HG03520 (cell line): ENCODE measurements at regions not wholly inside any gene's neighbourhood (a gene's known extent, or its start where the extent isn't known, plus 50 kb on each side); places are given as distances from the start of the nearest gene placed in this dataset.

Experiments used
- ATAC-seq: cut with Tn5 transposase; IDR thresholded peaks from one replicate; pipeline ENCODE4 v1.9.1; 2021; ENCODE audit warnings: mild to moderate bottlenecking, moderate library complexity; ENCODE audit not compliant: unreplicated experiment

DNA sequence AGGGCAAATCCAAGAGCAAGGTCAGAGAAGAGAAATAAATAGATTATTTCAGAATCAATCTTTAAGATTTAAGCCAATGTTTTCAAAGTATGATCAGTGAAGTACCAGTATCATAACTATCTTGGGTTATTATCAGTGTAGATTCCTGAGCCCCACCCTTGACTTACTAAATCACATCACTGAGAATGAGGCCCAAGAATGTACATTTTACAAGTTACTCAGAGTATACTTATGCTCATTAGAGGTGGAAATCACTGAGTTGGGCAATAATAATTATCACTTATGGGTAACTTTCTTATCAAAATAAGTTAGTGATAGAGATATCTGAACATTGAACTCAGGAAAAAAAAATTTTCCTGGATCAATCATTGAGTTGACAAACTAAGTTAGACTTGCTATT lies 121.6 kb upstream of the NOCT start:
- ATAC-seq: no peak

DNA sequence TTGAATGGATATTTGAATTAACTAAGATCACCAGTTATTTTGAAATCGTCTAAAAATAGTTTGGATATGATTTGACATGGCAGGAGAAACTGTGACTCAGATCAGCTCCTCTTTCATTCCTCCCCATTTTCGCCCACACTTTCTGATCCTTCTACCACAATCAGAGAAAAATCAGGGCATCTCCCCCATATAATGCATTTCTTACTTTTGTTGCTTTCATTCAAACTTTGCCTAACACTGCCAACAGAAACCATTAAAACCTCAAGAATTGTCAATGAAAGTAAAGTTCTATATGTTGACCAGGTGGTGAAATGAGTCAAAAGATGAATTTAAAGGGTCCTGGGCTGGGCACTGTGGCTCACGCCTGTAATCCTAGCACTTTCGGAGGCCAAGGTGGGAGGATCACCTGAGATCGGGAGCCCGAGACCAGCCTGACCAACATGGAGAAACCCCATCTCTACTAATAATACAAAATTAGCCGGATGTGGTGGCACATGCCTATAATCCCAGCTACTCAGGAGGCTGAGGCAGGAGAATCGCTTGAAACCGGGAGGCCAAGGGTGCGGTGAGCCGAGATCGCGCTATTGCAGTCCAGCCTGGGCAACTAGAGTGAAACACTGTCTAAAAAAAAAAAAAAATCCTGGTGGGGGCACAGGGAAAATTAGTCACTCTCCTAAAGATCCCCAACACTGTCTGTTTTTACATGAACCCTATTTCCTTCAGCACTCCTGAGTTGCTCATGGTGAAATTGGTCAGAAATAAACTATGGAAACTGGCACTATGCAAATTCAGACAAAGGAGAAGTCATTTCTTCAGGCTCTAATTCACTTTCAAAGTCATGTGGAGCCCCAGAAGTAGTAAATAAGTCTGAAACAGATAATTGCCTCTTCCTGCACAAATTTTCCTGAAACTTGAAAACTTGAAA lies 122.8 kb upstream of the NOCT start:
- peak; percentile 54 for ATAC-seq

DNA sequence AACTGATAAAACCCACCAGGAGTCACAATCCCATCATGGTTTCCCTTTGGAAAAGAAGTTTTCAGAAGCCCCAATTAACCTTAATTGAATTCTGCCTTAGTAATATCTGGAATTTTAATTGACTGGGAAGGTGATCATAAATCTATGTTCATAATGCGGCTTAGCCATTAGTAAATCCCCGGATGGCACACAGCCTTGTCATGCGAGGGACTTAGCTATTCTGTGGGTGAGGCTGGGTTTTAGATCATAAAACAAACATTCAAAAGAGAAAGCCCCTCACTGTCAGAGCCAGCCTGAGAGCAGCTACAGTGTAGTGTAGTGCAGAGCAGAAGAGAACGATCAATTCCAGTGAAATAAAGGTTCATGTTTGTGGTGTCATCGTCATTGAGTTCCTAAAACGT lies 124.0 kb upstream of the NOCT start:
- ATAC-seq: no peak

DNA sequence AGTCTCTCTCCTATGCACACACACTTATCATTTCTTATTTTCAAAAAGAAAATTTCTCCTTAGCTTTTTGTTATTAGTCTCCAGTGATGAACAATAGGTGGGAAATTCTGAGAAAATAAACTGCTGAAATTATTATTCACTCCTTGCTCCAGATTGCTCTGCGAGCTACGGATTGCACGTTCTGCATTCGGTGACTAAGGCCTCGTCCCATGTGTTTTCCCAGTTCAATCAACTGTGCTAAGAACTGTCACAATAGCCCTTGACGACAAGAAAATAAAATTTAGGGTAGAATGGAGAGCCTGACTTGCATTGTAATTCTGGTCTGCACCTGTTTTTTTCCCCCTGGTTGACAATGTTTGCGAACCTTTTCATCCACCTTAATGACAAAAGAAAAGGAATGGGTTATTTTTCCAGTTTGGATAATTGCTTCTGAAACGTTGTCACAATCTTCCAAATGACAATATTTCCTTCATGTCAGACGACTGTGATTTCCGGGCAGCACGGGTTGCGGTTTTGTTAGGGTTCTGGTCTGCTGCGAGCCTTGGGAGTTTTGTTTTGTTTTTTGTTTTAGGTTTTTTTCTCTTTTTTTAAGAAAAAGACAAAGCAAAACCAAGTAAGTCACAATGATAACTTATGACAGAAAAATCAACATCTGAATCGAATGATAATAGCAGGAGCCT lies 124.5 kb upstream of the NOCT start:
- ATAC-seq: no peak

DNA sequence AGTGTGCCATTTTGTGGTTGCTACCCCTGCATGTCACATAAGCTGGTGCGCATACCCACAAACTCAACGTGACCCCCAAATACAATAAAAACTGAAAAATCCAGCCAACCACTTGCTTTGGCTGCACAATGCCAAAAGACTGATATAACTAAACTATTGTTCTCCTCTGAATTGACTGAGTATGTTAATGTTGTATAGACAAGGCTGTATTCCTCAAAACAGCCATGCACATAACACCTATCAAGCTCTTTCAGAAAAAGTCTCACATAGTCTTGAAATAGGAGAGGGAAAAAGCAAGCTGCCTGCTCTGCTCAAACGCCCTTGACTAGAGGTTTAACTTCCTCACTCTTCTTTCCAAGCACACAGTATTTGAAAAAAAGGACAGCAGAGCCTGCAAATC lies 126.4 kb upstream of the NOCT start:
- no peak for ATAC-seq

DNA sequence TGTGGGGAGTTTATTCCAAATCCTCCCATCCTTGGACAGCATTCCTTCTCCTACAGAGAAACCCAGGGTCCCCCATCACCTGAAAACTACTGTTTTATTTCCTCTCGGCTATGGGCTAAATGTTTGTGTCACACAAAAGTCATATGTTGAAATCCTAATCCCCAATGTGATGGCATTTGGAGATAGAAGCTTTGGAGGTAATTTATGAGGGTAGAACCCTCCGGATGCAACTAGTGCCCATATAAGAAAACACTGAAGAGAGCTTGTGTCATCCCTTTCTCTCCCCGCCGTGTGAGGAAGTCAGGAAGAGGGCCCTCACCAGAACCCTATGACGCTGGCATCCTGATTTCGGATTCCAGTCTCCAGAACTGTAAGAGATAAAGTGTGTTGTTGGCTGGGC lies 127.8 kb upstream of the NOCT start:
- no peak for ATAC-seq

DNA sequence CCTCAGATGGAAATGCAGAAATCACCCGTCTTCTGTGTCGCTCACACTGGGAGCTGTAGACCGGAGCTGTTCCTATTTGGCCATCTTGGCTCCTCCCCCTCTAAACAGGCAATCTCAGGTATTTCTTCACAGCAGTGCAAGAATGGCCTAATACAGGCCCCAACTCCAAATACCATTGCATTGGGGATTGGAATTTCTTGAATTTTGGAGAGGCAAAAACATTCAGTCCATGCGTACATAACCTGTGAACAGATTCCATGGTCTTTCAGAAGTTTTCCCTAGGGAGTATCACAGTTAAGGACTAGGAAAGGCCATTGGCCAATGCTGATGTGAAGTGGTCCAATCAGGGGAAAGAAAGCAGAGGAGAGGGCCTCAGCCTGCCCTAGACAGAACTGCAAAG lies 128.2 kb upstream of the NOCT start:
- no peak for ATAC-seq

DNA sequence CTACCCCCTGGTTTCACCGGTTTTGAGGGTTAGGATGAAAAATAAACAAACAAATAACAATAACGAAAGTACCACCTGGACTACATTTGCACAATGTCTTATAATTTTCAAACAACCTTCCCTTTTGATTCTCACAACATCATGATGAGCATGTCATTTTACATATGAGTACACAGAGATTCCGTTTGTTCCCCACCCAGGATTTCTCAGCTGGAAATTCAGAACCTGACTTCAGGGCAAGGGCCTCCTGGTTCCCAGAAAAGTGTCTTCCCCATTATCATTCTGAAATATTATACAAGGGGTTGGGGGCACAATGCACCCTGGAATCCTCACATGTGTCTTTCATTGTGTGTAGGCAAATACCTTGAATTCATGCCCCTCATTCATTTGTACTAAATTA lies 135.8 kb upstream of the NOCT start:
- no peak for ATAC-seq

DNA sequence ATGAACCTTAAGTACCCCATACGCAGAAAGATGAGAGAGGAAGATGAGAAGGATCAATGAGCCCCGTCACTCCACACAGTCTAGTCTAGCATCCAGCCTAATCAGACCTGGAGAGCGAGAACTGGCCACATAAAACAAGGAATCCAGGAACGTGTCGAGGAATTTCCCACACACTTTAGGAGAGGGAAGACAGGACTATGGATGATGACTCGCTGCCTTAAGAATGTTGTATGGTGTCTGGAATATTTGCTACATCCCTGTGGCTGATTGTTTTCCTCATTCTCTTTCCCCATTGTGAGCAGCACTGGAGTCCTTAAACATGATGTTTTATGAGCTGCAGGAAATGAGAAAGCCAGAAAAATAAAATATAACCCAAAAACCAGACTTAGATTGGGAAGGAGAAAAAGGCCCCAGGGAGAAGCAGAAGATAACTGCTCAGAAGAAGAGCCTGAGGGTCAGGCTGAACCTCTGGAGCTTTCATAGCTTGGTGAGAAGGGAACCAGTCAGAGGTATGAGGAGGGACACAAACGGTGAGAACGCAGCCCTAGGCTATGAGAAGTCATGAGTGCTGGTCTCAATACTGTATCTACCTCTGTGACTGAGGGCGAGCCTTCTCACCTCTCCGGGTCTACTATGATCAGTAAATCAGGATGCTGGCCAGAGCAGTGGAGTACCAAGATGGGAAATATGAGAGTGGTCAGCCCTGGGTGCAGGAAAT lies 139.5 kb upstream of the NOCT start:
- no peak for ATAC-seq

DNA sequence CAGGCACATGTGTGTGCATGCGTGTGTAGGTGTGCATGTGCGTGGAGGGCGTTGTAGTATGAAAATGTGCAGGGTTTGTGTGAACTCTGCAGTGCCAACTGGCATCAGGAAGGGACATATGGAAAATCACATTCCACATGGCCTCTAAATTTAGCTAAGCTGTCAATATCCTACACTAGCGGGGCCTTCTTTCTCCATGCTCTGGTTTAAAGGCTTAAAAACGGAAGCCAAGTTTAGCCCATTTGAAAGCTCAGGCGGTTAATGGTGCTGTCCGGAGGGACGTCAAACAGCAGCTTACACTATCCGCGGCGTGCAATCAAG lies 144.1 kb upstream of the NOCT start:
- ATAC-seq: no peak

DNA sequence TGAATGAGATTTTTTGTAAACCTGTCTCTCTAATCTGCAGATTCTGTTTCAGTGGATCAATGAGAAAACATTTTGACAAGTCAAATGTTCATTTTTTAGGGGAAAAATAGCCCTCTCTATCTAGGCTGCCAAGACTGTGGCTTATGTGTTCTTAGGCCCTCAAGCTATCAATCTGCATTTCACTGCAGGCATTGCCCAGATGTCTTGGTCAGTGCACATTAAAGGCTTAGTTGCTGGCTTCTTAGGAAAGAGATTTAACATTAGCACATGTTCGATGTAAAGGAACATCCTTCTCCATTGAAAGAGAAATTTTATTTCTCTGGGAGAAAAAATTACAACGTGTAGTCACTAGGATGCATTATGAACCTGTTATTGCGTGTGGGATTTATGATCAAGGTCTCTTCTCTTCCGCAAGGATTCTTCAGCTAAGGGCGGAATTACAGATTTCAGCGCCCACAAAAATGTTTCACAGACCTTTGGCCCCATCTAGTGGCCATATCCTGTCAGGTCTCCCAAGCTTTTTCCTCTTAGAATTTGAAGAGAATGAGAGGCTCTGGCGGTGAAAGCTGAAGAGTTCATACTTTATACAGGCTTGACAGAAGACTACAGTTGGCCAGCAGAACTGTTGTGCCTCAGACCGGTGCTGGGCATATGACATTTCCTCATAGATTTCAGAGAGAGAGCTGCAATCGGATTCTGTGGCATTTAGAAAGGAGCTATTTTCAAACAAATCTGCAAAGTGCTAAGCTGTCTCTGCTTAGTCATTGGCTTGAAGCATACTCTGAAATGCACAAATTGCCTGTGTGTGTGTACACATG lies 144.6 kb upstream of the NOCT start:
- peak; percentile 70 for ATAC-seq

DNA sequence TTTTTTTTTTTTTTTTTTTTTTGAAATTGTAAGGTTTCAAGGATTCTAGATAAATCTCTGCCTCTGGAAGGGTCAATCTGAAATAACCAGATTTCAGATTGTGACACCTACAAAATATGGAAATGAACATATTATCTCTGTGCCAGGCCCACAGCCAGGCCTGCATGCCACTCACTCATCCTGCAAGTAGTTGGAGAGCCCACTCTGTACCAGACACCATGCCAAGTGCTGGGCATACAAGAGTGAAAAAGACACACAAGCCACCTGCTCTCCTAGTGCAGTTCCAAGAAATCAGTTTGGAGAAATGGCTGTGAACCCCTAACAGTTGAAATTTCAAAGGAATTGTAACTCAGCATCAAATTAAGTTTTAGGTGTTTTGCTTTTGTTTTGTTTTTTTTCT lies 145.9 kb upstream of the NOCT start:
- ATAC-seq: no peak

DNA sequence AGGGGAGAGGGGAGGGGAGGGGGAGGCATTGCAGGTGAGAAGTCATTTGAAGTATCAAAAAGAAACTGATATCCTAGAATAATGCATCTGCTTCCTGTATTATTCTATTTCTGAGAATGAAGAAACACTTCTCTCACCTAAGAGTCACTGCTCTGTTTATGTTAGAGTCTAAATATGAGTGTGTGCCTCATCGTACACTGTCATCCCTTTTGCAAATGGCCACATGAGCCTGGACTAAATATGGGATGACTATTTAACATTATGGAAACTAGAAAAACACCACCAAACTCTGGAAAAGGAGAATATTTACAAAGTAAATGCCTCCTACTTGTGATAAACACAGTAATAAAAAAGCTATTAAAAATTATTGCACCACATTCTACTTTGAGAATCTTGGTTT lies 146.4 kb upstream of the NOCT start:
- ATAC-seq: no peak

DNA sequence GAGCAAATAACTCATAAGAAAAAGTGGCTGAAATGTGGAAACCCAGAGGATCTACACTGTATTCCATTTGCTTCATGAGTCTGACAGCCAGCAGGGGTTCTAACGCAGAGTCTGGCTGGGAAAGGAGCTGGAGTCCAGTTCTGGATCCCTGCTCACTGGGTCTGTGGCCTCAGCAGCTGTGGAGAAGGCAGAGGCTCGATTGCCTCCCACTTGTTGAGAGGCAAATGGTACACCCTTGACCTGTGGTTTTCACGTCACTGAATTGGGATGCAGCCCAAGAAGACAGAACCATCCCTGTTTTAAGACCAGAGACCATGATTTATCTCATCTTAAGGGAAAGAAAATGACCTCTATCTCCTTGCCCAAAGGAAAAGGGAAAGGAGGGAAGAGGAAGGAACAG lies 147.0 kb upstream of the NOCT start:
- ATAC-seq: no peak

DNA sequence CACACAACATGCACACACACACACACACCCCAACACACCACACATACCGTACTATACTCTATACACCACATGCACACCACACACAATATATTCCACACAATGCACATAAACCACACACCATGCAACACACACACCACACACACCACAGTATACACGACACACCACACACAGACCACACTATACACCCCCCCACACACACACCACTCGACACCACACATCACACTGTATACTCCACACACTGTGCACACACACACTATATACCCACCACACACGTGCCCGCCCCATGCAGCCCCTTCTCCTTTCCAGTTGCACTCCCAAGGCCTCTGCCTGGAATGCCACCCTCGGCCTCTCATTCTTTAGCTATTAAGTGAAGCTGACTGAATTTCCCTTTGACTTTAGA lies 148.2 kb upstream of the NOCT start:
- ATAC-seq: no peak

DNA sequence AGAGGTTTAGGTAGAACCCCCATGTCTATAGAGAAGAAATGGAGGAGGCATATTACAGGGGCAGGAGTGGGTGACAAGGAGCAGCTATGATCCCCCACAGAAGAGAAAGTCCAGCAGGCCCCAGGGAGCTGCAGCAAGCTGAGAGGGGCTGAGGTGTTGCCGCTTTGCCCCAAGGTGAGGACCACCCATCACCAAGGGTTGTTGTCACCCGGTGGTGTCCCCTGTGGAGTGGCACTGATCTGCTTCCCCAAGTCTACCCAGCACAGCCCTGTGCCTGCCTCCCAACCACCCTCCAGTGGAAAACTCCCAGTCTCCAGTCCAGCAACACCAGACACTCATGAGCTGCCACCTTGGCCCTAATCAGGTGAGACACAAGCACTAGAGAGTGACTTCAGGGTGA lies 149.3 kb upstream of the NOCT start:
- no peak for ATAC-seq

DNA sequence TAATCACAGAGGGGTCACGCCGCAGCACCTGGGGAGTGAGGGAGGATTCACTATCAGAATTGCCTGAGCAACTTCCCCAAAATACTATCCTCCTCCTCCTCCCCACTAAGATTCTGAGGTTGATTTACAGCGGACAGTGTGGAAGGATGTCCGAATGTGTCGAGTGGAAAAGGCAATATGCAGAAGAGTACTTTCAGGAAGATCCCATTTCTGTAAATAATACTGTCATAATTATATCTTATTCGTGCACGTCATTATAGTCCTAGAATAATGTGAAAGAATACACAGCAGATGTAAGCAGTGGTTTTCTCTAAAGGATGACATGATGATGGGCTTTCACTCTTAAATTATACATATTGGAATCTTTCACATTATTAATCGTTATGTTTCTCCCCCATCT lies 149.8 kb upstream of the NOCT start:
- no peak for ATAC-seq

DNA sequence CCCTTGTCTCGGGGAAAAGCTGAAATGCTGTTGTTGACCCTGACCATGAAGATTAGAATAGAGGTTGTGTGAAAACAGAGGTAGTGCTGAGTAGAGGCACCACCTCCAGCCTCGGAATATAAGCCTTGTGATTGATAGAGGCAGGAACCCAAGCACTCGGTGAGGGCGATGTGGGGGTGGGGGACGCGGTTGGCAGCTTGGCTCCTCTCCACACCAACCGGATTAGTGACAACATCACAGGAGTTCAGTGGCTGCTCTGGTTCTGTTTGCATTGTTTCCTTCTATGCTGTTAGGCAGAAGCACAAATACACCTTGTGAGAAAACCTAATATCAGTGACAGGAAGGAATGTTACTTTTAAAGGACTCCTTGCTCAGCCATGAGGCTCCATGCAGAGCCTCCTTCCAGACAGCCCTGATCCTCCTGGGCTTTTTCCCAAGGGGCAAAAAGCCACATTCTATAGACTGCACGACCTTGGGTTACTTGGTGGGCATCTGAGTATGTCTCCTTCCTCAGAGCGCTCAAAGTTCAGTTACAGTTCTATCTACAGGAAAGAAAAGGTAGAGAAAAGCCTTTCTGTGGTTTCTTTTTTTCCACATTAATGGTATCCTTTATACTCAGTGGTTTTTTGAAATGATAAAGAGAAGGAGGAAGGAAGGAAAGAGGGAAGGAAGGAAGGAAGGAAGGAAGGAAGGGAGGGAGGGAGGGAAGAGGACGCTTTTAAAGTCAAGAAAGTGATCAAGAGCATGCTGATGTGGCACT lies 150.4 kb upstream of the NOCT start:
- no peak for ATAC-seq

DNA sequence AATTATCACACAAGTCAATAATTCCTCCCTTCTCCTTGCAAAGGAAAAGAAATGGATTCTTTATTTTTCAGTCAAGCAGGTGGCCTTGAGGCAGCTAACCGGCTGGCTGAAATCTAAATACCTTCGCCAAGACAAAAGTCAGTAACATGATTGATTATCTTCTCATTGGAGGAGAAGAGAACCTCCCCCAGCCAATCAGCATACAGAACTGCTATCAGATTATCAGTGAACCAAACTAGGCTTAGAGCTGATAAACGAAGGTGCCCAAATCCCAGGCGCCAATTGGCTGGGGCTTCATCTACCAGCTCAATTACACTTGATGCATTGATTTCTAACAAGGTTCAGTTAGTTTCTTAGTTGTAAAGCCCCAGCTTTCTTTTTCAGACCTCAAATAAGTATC lies 152.4 kb upstream of the NOCT start:
- ATAC-seq: no peak

DNA sequence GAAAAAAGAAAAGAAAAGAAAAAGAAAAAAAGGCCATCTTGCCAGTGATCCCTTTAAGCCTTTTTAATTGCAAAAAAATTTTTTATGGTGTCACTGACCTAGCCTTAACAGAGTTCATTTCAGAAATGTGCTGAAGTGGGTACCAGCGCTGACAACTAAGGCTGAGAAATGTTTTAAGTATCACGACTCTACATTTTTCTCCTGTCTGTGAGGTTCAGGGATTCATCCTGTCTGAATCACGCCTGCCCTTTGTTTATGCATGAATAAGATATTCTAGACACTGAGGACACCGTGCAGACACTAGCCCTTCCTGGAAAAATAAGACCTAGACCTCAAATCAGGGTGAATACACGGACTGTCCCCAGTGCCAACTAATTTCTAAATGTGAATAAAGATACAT lies 154.4 kb upstream of the NOCT start:
- no peak for ATAC-seq
